AG04449 (cell line): ENCODE measurements at regions not wholly inside any gene's neighbourhood (a gene's known extent, or its start where the extent isn't known, plus 50 kb on each side); places are given as distances from the start of the nearest gene placed in this dataset.

Source experiments
- CTCF ChIA-PET: fragments of 350-600 bp; formaldehyde crosslinking; extraction: SDS; loops from one replicate; lab custom pipeline; 2021; ENCODE audit warnings: antibody characterized with exemption; lab: Yijun Ruan, JAX
- POLR2A ChIA-PET: fragments of 400-600, 350-600 bp; formaldehyde crosslinking; extraction: SDS; loops from one replicate; lab custom pipeline; 2020; ENCODE audit warnings: antibody characterized with exemption, inconsistent platforms; lab: Yijun Ruan, JAX
- DNase-seq: peaks from one replicate; pipeline ENCODE4 v3.0.0-alpha.2; 2010; ENCODE audit warnings: low read depth, low spot score
- H3K4me3 ChIP-seq: 2 replicates; pipeline ENCODE4 v1.5.1; 2011; ENCODE audit warnings: low read depth, mild to moderate bottlenecking, control low read depth, low read length
- TF ChIP-seq, protein P1 (sequence below): IDR thresholded peaks from one replicate; pipeline ENCODE4 v1.5.1; 2011; ENCODE audit warnings: mild to moderate bottlenecking, moderate library complexity, low read length, control low read depth, inconsistent platforms; ENCODE audit not compliant: insufficient read depth; ENCODE audit errors: missing control alignments

DNA sequence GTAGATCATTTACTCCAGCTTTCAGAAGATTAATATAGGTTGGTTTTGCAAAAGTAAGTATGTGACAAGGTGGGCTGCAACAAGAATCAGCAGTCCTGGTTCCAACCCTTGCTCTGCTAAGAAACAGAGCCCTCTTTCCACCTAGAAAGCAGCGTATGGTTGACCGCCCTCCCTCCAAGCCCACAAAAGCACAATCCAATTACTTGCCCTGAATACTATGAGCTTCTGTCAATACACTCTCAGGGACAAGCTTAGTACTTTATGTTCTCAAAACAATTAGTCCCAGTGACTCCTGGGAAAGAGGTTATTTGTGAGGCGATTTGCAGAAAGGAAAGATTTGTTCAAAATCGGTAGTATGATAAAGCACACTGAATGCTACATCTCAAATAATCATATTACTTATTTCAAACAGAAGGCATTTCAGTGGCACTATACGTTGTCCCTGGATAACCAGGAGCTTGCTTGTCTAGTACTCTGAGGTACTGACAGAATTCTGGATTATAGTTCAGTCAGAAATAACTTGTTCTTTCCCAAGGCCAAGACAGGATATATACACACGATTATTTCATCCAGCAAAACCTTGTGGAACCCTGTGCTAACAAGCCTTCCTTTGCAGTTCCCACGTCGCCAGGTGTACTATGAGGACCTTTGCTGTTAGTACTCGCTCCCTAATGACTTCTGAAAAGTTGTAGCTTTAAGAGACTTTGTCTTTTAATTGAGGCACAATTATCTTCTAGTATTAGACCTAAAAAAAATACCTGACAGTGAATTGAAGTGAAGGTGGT, 96.9 kb upstream of the ADTRP start:
- no peak for DNase-seq
- ChIA-PET POLR2A (no interaction called here), CTCF (interaction anchor here (1.8 kb wide), 1 partner anchor 13 kb away, joined by 6 read pairs; no protein-coding TSS in a partner anchor)
- H3K4me3 ChIP-seq = no peak overlapping the region
- TF ChIP-seq, protein P1, sequence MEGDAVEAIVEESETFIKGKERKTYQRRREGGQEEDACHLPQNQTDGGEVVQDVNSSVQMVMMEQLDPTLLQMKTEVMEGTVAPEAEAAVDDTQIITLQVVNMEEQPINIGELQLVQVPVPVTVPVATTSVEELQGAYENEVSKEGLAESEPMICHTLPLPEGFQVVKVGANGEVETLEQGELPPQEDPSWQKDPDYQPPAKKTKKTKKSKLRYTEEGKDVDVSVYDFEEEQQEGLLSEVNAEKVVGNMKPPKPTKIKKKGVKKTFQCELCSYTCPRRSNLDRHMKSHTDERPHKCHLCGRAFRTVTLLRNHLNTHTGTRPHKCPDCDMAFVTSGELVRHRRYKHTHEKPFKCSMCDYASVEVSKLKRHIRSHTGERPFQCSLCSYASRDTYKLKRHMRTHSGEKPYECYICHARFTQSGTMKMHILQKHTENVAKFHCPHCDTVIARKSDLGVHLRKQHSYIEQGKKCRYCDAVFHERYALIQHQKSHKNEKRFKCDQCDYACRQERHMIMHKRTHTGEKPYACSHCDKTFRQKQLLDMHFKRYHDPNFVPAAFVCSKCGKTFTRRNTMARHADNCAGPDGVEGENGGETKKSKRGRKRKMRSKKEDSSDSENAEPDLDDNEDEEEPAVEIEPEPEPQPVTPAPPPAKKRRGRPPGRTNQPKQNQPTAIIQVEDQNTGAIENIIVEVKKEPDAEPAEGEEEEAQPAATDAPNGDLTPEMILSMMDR = no peak

DNA sequence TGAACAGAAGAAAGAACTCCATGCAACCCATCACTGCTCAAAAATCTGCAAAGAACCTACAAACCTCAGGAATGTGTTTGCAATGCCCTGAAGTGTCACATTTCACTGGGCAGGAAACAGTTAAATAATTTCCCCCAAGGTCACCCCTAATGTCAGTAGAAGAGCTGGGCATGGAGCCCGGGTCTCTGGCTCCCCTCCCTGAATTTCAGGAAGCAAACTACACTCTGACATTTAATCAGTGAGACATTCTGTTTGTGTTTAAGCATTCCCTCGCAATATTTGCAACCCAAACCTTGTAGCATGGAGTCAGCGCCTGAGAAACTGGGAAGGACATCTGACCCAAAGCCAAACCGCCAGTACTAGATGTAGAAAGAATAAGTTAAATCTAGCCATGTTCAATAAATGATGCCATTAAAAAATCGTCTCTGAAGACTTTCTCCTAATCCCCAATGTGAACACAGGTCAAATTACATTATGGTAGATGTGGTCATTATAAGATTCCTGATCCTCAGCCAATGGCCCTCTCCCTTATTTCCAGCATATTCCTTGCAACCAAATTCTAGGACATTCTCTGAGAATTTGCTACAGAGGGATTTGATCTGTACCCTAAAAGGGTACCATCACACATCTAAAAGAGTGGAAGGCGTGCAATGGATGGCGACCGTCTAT, 91.2 kb upstream of the ADTRP start:
- TF ChIP-seq, protein P1 = no peak
- ChIA-PET POLR2A (no interaction called here), CTCF (no interaction called here)
- DNase-seq = no peak
- H3K4me3 ChIP-seq = no peak overlapping the region

DNA sequence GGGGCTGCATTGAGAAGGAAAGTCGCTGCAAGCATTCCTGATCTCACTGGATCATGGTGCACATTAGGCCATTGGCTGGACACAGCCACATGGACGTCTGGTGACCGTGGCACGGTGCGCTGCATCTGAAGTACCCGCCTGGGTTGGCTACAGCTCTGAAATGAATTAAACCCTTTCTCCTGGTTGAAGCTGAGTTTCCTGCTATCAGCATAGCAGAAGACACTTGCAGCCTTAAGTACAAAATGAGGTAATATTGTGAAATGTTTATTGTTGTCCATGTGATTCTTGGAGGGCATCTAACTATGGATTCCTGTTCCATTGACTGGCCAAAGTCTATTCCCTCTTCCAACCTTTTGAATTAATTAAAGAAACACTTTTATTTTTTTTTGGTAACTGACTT, 89.8 kb upstream of the ADTRP start:
- ChIA-PET CTCF (no interaction called here), POLR2A (no interaction called here)
- TF ChIP-seq, protein P1 = no peak
- no peak overlapping the region for H3K4me3 ChIP-seq
- no peak for DNase-seq

DNA sequence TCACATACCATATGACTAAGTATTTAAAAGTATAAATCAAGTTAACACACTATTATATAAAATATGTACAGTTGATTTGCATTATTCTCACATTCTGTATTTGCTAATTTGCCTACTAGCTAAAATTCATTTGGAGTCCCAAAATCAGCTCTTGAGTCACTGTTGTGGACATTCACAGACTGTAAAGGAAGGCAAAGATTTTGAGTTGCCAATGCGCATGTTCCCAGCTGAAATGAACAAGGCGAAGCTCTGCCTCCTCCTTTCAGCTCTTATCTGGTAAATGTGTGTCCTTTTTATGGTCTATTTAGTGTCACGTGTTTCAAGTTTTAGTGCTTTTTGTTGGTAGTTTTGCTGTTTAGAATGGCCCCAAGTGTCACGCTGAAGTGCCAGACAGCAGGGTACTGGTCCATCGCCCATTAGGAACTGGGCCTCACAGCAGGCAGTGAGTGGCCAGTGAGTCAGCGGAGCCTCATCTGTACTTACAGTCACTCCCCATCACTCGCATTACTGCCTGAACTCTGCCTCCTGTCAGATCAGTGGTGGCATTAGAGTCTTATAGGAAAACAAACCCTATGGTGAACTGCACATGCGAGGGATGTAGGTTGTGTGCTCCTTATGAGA, 87.2 kb upstream of the ADTRP start:
- H3K4me3 ChIP-seq = no peak overlapping the region
- POLR2A ChIA-PET = no interaction called here
- TF ChIP-seq, protein P1 = no peak
- CTCF ChIA-PET = interaction anchor here (1.1 kb wide), 1 partner anchor 13 kb away, joined by 3 read pairs; no protein-coding TSS in a partner anchor
- no peak for DNase-seq

DNA sequence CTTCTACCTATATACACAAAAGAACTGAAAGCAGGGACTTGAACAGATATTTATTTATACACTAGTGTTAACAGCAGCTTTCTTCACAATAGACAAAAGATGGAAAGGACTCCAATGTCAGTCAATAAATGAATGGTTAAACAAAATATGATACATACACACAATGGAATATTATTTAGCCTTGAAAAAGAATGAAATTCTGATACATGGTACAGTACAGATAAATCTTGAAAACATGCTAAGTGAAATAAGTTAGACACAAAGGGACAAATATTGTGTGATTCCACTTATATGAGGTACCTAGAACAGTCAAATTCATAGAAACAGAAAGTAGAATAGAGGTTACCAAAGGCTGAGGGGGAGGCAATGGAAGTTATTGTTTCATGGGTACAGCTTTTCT, 79.8 kb upstream of the ADTRP start:
- CTCF ChIA-PET = no interaction called here
- H3K4me3 ChIP-seq = no peak overlapping the region
- DNase-seq = no peak
- POLR2A ChIA-PET = no interaction called here
- TF ChIP-seq, protein P1 = no peak

DNA sequence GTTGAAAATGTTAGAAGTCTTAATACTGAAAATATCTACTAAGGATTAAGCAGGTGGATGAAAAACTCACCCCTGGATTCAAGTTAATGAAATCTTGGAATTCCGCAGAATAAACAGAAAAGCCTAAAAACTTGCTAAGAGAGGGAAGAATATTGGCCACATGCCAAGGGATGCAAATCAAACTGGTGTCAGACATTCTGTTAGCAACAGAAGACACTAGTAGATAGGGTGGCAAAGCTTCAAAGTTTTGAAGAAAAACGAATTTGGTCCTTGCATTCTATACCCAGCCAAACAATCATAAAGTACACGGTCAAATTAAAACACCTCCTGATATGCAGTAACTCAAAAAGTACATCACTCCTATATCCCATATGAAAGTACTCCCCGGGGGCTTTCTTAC, 77.1 kb upstream of the ADTRP start:
- POLR2A ChIA-PET = no interaction called here
- no peak for DNase-seq
- CTCF ChIA-PET = no interaction called here
- TF ChIP-seq, protein P1 = no peak
- H3K4me3 ChIP-seq = no peak overlapping the region
